Ascending aorta (tissue), 2 donors: ENCODE measurements at regions not wholly inside any gene's neighbourhood (a gene's known extent, or its start where the extent isn't known, plus 50 kb on each side); places are given as distances from the start of the nearest gene placed in this dataset.

Experiments used
- DNase-seq, 2 donors: peaks; one replicate each; pipeline ENCODE4 v3.0.0-alpha.2; 2019; ENCODE audit warnings: low spot score in 2 of 2
- H3K27ac ChIP-seq, 2 donors: fragments of 200-600 bp; sonication (generic); one replicate each; pipeline ENCODE4 v1.5.1; 2016 to 2017; ENCODE audit warnings: mild to moderate bottlenecking in 1 of 2
- H3K27me3 ChIP-seq: fragments of 200-600 bp; sonication (generic); one replicate; pipeline ENCODE4 v1.5.1; 2017
- H3K36me3 ChIP-seq, 2 donors: fragments of 200-600 bp; sonication (generic); one replicate each; pipeline ENCODE4 v1.5.1; 2016
- H3K4me1 ChIP-seq, 2 donors: fragments of 200-600 bp; sonication (generic); one replicate each; pipeline ENCODE4 v1.5.1; 2016 to 2017; ENCODE audit warnings: mild to moderate bottlenecking in 1 of 2
- H3K4me3 ChIP-seq, 2 donors: fragments of 200-600 bp; sonication (generic); one replicate each; pipeline ENCODE4 v1.5.1; 2016 to 2017; ENCODE audit warnings: mild to moderate bottlenecking in 1 of 2
- H3K9me3 ChIP-seq, 2 donors: fragments of 200-600 bp; sonication (generic); one replicate each; pipeline ENCODE4 v1.5.1; 2016
- intact Hi-C: fragments of 100-400 bp; cut with DNase I; formaldehyde crosslinking; loops from one replicate; pipeline ENCODE4 v1.15.1; 2023
- TF ChIP-seq, protein P1 (sequence below), 3 experiments: fragments of 200-600 bp in 2 of 3; fragments of 450-650 bp in 1 of 3; sonication (generic) in 2 of 3; IDR thresholded peaks; one replicate each; pipeline ENCODE4 v1.5.1; 2016 to 2019; ENCODE audit warnings: antibody characterized with exemption in 3 of 3, mild to moderate bottlenecking in 1 of 3, moderate library complexity in 1 of 3

DNA sequence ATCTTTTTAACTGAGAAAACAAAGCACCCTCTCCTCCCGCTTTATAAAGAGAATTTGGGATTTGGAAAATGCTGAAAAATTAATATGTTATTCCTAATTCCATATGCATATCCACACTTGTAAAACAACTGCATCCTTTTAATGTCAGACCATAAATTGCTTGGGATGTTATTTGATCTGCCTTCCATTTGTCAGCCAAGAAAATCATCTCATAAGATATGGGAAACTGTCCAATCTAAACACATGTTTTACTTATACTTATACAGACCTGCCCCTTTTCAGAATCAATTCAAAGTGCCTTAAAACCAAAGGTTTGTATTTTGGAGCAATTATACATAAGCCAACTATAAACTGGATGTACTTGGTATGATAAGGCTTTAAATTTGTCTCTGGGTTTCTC lies 595.5 kb upstream of the PFKP start:
- no peak for DNase-seq
- intact Hi-C loops, result no loop called here

DNA sequence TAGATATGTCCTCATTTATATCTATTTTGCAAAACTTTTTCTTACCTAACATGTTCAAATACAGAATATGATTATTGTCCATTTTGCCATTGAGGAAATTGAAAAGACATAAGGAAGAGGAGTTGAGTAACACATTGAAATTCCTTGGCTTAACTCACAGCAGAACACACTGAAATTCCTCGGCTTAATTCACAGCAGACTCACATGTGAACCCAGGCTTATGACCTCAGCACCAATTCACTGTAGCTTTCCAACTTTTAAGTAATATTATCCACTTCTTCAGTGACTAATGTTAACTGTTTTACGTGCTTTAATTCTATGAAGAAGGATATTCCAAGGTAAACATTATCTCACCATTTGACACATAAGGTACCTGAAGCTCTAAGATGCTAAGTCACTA lies 597.5 kb upstream of the PFKP start:
- no peaks in the 10 kb centered on the region for H3K36me3 ChIP-seq
- H3K4me1 ChIP-seq, result no peaks in the 10 kb centered on the region
- H3K27me3 ChIP-seq, result no peaks in the 10 kb centered on the region
- TF ChIP-seq, protein P1, sequence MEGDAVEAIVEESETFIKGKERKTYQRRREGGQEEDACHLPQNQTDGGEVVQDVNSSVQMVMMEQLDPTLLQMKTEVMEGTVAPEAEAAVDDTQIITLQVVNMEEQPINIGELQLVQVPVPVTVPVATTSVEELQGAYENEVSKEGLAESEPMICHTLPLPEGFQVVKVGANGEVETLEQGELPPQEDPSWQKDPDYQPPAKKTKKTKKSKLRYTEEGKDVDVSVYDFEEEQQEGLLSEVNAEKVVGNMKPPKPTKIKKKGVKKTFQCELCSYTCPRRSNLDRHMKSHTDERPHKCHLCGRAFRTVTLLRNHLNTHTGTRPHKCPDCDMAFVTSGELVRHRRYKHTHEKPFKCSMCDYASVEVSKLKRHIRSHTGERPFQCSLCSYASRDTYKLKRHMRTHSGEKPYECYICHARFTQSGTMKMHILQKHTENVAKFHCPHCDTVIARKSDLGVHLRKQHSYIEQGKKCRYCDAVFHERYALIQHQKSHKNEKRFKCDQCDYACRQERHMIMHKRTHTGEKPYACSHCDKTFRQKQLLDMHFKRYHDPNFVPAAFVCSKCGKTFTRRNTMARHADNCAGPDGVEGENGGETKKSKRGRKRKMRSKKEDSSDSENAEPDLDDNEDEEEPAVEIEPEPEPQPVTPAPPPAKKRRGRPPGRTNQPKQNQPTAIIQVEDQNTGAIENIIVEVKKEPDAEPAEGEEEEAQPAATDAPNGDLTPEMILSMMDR (IDR thresholded peaks at IDR 0.05), result no peak
- intact Hi-C loops, result no loop called here
- H3K9me3 ChIP-seq, result peaks cover 0 to 4% of the 10 kb centered on the region in 2 donors
- H3K27ac ChIP-seq, result no peak overlapping the region
- no peak for DNase-seq
- no peak overlapping the region for H3K4me3 ChIP-seq

More for the DNA sequence above, 595.5 kb upstream of the PFKP start:
- no peaks in the 10 kb centered on the region for H3K27me3 ChIP-seq
- H3K9me3 ChIP-seq, result no peaks in the 10 kb centered on the region
- TF ChIP-seq, protein P1 (IDR thresholded peaks at IDR 0.05), result no peak
- no peaks in the 10 kb centered on the region for H3K36me3 ChIP-seq
- no peak overlapping the region for H3K27ac ChIP-seq
- no peak overlapping the region for H3K4me3 ChIP-seq
- no peaks in the 10 kb centered on the region for H3K4me1 ChIP-seq

DNA sequence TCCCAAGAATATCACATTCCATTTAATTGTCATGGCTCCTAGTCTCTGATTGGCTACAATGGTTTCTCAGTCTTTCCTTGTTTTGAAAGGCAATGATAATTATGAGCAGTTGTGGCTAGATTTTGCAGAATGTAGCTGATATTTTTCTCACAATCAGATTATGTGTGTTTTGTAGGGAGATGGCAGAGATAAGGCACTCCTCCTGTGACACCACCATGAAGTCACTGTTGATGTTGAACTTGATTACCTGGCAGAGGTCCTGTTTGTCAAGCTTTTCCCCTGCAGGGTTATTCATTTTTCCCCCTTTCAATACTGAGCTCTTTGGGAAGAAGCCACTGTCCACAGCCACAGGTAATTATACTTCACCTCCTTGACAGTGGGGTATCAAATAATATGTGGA lies 602.9 kb upstream of the PFKP start:
- Histone ChIP-seq H3K4me3 (no peak overlapping the region), H3K27me3 (no peaks in the 10 kb centered on the region), H3K27ac (no peak overlapping the region), H3K36me3 (no peaks in the 10 kb centered on the region), H3K9me3 (peaks cover 0 to 4% of the 10 kb centered on the region in 2 donors), H3K4me1 (no peaks in the 10 kb centered on the region)
- TF ChIP-seq, protein P1 (IDR thresholded peaks at IDR 0.05), result no peak
- no peak for DNase-seq
- intact Hi-C loops, result no loop called here

DNA sequence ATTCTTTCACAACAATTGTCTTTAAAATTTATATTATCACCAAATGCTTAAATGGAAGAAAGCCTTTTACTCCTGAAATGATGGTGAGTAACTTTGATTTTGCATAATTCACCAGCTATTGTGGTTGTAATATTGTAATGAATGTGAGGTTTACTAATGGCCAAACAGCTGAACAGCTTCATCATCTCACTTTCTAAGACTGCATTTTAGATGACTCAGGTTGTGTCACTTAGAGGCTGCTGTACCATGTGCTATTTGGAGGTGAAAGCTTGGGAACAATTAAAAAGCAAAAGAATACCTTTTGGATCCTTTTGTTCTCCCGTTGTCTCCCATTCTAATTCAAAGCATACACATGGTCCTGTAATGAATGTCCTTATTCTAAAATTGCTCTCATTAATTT lies 604.0 kb upstream of the PFKP start:
- intact Hi-C loops, result no loop called here
- H3K4me3 ChIP-seq, result no peak overlapping the region
- no peaks in the 10 kb centered on the region for H3K27me3 ChIP-seq
- H3K27ac ChIP-seq, result no peak overlapping the region
- no peak for DNase-seq
- no peaks in the 10 kb centered on the region for H3K36me3 ChIP-seq
- TF ChIP-seq, protein P1 (IDR thresholded peaks at IDR 0.05), result no peak
- peaks cover 0 to 4% of the 10 kb centered on the region in 2 donors for H3K9me3 ChIP-seq
- H3K4me1 ChIP-seq, result no peaks in the 10 kb centered on the region

DNA sequence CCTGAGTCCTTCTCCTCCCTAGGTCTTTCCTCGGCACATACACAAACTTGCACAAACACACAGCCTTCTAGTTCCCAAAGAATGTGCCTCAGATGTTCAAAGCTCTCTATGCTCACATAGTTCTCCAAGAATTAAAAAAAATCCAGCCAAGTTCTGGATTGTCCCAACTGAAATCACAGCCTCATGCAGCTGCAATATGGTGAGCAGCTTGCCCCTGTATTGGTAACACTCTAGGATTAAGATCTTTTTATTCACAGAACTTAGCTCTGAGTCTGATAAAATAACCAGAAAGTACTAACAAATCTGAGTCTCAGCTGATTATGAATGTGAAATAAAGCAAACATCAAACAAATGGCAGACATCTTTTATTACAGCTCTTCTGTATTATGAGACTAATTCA lies 604.8 kb upstream of the PFKP start:
- DNase-seq, result no peak
- no peaks in the 10 kb centered on the region for H3K4me1 ChIP-seq
- no peak overlapping the region for H3K4me3 ChIP-seq
- TF ChIP-seq, protein P1 (IDR thresholded peaks at IDR 0.05), result no peak
- H3K36me3 ChIP-seq, result no peaks in the 10 kb centered on the region
- intact Hi-C loops, result no loop called here
- H3K27ac ChIP-seq, result no peak overlapping the region
- H3K27me3 ChIP-seq, result no peaks in the 10 kb centered on the region
- H3K9me3 ChIP-seq, result peaks cover 0 to 4% of the 10 kb centered on the region in 2 donors

DNA sequence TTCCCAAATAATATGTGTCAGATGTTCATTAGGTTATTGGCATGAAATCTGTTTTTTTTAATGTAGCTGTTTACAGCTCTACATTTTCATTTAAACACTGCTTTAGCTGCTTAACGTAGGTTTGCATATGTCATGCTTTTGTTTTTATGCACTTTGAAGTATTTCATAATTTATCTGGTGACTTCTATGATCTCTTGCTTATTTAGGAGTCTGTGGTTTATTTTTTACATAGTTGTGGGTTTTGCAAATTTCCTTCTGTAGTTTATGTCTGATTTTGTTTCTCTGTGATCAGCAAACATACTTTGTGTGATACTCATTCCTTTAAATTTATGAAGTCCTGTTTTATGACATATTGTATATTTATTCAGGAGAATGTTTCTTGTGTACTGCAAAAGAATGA lies 606.5 kb upstream of the PFKP start:
- DNase-seq, result no peak
- H3K4me1 ChIP-seq, result no peaks in the 10 kb centered on the region
- TF ChIP-seq, protein P1 (IDR thresholded peaks at IDR 0.05), result no peak
- no peak overlapping the region for H3K4me3 ChIP-seq
- intact Hi-C loops, result no loop called here
- H3K36me3 ChIP-seq, result no peaks in the 10 kb centered on the region
- no peak overlapping the region for H3K27ac ChIP-seq
- no peaks in the 10 kb centered on the region for H3K27me3 ChIP-seq
- peaks cover 0 to 4% of the 10 kb centered on the region in 2 donors for H3K9me3 ChIP-seq
